AML-193 (cell line): ENCODE measurements at regions not wholly inside any gene's neighbourhood (a gene's known extent, or its start where the extent isn't known, plus 50 kb on each side); places are given as distances from the start of the nearest gene placed in this dataset.

Experiments used
- DNase-seq, 2 experiments: peaks; one replicate each; lab custom pipeline; 2025; lab: John Stamatoyannopoulos, UW

DNA sequence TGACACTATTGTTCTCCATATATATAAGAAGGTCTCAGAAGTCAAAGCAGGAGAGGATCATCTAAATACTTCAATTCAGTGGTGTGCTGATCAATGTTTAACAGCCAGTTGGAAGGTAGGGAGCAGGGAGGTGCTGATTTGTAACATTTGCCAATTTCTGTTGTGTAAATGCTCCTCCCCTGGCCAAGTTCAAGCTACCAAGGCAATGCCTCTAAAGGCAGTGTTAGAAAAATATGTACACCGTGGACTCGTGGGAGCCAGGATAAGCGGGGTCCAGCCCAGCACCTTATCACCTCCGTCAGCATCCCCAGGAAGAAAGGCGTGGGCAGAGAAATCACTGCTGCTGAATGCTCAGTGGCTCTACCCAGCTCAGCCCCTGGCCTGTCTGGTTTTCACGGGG lies 75.3 kb upstream of the COX10 start:
- DNase-seq: no peak

- no peak for DNase-seq
Observed at GRCh38 chr17:13995856-13996271, 73.4 kb upstream of the COX10 start.

DNA sequence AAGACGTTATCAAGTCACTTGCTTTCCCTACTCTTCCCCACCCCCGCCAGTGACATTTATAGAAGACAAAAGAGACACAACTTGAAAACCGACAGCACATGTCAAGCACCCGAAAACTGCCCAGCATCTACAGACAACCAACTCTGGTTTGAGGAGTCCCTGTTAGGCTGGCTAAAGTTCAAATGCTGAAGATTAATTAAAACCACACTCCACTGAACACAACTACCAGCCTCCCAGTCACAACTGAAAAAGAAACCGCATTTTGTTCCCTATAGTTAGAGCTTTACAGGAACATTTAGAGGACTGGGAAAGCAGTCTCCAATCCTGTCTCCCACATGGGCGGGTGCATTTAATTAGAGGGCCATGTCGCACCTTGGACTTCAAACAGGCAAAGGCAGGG lies 73.0 kb upstream of the COX10 start:
- no peak for DNase-seq

DNA sequence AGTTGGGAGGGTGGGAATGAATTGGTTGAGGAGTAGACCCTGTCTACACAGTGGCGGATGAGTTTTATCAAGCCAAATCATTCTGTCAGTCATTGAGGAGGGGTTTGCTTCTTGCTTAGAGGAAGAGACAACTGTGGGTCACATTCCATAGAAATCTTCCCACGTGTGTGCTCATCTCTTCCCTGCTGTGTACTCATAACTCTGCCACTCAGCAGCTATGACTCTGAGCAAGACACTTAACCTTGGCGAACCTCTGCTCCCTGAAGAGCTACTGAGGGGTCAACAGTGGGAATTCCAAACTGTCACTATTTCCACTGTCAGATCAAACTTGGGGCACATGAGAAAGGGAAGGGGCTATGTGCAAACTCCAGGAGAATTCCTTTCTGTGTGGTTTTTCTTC lies 72.6 kb upstream of the COX10 start:
- DNase-seq: no peak

- no peak for DNase-seq
Observed at GRCh38 chr17:14004927-14005620, 64.2 kb upstream of the COX10 start.

GRCh38 chr17:14006249-14006942 lies 62.9 kb upstream of the COX10 start:
- no peak for DNase-seq

- DNase-seq: no peak
Observed at GRCh38 chr17:14007951-14008350, 61.4 kb upstream of the COX10 start.

GRCh38 chr17:14011036-14011692 lies 58.1 kb upstream of the COX10 start:
- no peak for DNase-seq

DNA sequence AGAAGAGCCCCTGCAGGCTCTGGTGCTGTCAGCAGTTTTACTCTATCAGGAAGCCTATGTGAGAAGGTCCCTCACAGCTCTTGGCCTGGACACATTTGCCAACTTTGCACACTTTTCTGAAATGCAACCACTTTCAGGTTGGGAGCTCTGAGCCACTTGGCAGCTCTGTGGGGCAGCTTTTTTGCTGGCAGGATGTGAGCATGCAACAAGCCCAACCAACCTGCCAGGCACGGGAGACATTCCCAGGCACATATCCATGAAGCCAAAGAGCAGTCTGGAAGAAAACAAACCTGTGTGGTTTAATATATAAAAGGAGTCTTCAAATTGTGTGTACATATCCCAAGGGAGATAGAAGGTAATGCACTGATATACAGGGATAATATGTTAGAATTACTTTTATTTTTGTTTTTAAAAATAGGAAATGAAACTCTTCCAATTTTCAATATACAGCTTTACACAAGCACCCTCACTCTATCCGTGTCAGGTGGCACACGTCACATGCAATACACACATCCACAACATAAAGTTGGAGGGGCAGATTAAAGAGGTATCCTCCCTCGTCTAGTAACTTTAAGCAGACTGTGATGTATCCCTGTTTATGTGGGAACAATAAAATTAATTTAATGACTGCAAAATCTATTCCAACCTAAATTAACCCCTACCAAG lies 57.4 kb upstream of the COX10 start:
- no peak for DNase-seq

GRCh38 chr17:14014657-14015056 lies 54.6 kb upstream of the COX10 start:
- no peak for DNase-seq

DNA sequence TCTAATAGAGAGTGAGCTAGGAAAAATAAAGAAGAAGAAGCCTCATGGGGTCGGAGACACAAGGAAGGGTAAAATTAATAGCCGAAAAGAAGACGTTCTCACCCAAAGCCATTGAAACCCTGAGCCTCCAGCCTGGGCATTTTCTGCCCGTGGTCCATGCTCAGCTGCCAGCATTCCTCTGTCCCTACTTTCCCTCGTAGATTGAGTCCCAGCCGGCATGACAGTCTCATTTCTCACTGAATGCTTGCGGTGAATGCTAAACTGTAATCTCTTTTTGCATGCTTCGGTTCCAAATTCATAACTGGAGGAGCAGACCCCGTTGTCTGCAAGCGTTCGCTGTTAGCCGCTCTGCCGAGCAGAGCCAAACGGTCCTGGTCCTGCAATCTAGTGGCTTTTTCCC lies 54.0 kb upstream of the COX10 start:
- DNase-seq: no peak

DNA sequence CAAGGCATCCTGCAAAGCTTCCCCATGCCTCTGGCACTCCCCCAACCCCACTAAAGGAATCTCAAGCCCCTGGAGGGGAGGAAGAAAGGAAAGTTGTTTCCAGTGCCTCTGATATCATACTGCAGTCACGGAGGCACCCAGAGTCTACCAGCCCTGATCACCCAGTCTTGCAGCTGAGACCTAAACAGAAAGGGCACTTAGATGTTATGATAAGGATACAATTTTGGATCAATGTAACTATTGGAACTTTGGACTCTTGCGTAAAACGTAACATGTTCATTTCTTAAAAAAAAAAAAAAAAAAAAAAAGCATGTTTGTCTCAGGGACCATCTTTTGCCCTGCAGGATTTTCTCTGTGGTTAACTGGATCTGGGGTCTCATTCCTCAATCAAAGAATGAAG lies 52.4 kb upstream of the COX10 start:
- DNase-seq: no peak

DNA sequence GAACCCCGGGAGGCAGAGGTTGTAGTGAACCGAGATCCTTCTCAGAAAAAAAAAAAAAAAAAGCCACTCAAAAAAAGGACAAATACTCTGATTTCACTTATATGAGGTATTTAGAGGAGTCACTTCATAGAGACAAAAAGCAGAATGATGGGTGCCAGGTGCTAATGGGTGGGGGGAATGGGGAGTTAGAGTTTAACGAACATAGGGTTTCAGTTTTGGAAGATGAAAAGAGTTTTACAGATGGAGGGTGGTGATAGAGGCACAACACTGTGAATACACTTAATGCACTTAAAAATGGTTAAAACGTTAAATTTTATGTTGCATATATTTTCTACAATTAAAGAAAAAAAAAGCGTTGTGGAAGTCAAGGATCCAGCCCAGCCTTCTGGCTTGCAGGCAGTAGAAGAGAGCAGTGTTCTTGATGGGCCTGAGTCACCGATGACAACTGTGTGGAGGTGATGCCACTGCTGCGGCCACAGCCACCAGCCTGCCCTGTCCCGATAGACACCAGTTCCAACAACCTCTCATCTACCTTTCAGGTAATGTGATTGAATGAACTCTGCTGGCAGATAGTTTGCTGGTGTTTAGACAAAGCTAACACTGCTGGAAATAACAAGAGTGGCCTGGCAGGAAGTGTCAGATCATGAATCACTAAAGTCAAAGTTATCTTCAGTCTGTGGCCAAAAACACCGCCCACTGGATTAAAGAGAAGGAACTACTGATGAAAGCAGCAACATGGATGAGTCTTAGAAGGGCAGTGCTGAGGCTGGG lies 49.9 kb upstream of the COX10 start:
- no peak for DNase-seq
